K562 (cell line): ENCODE measurements at regions not wholly inside any gene's neighbourhood (a gene's known extent, or its start where the extent isn't known, plus 50 kb on each side); places are given as distances from the start of the nearest gene placed in this dataset.

Experiments used
- ATAC-seq: fragments of 200-7000 bp; cut with Tn5 transposase; 3 replicates; pipeline ENCODE4 v1.9.1; 2020; ENCODE audit warnings: moderate library complexity
- BruUV-seq: library from RNA; stranded (reverse); fragments of 400-500 nt; replicated peaks from 2 replicates; lab custom pipeline; 2021; lab: Mats Ljungman, UMichigan
- CTCF ChIA-PET: fragments of 300-600 bp; formaldehyde crosslinking; extraction: SDS; loops from one replicate; lab custom pipeline; 2021; ENCODE audit warnings: low intra/inter-chr PET ratio; lab: Yijun Ruan, JAX
- POLR2A ChIA-PET: fragments of 300-600, 350-650 bp; sonication (Branson Sonifier 250); formaldehyde crosslinking; extraction: SDS; loops from one replicate; lab custom pipeline; 2021; ENCODE audit warnings: antibody characterized with exemption, inconsistent platforms; lab: Yijun Ruan, JAX
- DNase-seq, 4 experiments: peaks; one replicate each; pipeline versions ENCODE4 v3.0.0 to v3.0.0-alpha.2; 2011 to 2018; ENCODE audit warnings: low spot score in 3 of 4, mixed read lengths in 3 of 4; ENCODE audit errors: extremely low read depth in 1 of 4
- FAIRE-seq: peaks from 2 replicates; lab custom pipeline; 2011; peaks lifted over from hg19 to GRCh38; lab: Jason Lieb, UNC
- H2AFZ ChIP-seq: 2 replicates; pipeline ENCODE4 v1.6.0; 2011; ENCODE audit warnings: low read depth, low read length, control low read depth, inconsistent platforms
- H3K27ac ChIP-seq: fragments of 200-600 bp; 3 replicates; pipeline ENCODE4 v1.8.0; 2011; ENCODE audit warnings: low read depth, mild to moderate bottlenecking, control low read depth, inconsistent platforms, low read length, moderate library complexity, mixed read lengths; ENCODE audit errors: extremely low read depth
- H3K27me3 ChIP-seq, 2 experiments: fragments of 300-600 bp in 1 of 2; 2 replicates in 1 of 2; 3 replicates in 1 of 2; pipeline versions ENCODE4 v1.6.0 to v1.8.0; 2011; ENCODE audit warnings: inconsistent platforms in 2 of 2, low read length in 2 of 2, mild to moderate bottlenecking in 1 of 2, mixed read lengths in 1 of 2, moderate library complexity in 1 of 2; ENCODE audit not compliant: control insufficient read depth in 2 of 2, insufficient read depth in 2 of 2
- H3K36me3 ChIP-seq: fragments of 300-600 bp; 3 replicates; pipeline ENCODE4 v1.8.0; 2011; ENCODE audit warnings: mild to moderate bottlenecking, low read length, inconsistent platforms; ENCODE audit not compliant: control insufficient read depth, insufficient read depth
- H3K4me1 ChIP-seq, 2 experiments: fragments of 200-600 bp in 1 of 2; replicated peaks in 1 of 2; 2 replicates in 1 of 2; 3 replicates in 1 of 2; pipeline versions ENCODE4 v1.5.1 to v1.8.0; 2011; ENCODE audit warnings: inconsistent platforms in 2 of 2, low read length in 2 of 2, mild to moderate bottlenecking in 1 of 2, mixed read lengths in 1 of 2, moderate library complexity in 1 of 2; ENCODE audit not compliant: control insufficient read depth in 2 of 2, insufficient read depth in 2 of 2
- H3K4me2 ChIP-seq: 2 replicates; pipeline ENCODE4 v1.6.1; 2011; ENCODE audit warnings: low read length, control low read depth, inconsistent platforms, mixed read lengths; ENCODE audit not compliant: insufficient read depth
- H3K4me3 ChIP-seq: fragments of 200-600 bp; sonication (generic), shearing (Covaris generic); 2 replicates; pipeline ENCODE4 v1.5.1; 2016; ENCODE audit warnings: control low read depth, inconsistent platforms
- H3K79me2 ChIP-seq: fragments of 200-600 bp; 3 replicates; pipeline ENCODE4 v1.8.0; 2011; ENCODE audit warnings: low read length, inconsistent platforms; ENCODE audit not compliant: control insufficient read depth, insufficient read depth
- H3K9ac ChIP-seq, 2 experiments: 2 replicates each; pipeline versions ENCODE4 v1.6.0 to v1.6.1; 2011; ENCODE audit warnings: low read depth in 2 of 2, low read length in 2 of 2, control low read depth in 1 of 2, inconsistent platforms in 1 of 2, mild to moderate bottlenecking in 1 of 2, mixed read lengths in 1 of 2; ENCODE audit not compliant: insufficient read depth in 1 of 2
- H3K9me1 ChIP-seq: one replicate; pipeline ENCODE4 v1.6.0; 2011; ENCODE audit warnings: inconsistent platforms, mild to moderate bottlenecking, low read length, moderate library complexity; ENCODE audit not compliant: control insufficient read depth, insufficient read depth
- H3K9me3 ChIP-seq: replicated peaks from 2 replicates; pipeline ENCODE4 v1.5.1; 2011; ENCODE audit warnings: low read depth, low read length, inconsistent platforms; ENCODE audit not compliant: control insufficient read depth, insufficient read depth
- H4K20me1 ChIP-seq: replicated peaks from 2 replicates; pipeline ENCODE4 v1.6.1; 2011; ENCODE audit warnings: low read length, inconsistent platforms, mixed read lengths; ENCODE audit not compliant: control insufficient read depth, insufficient read depth
- CBFB ChIP-seq: sonication (generic); formaldehyde crosslinking; IDR thresholded peaks from 2 replicates; pipeline ENCODE4 v1.4.0; 2020; ENCODE audit warnings: mild to moderate bottlenecking, missing genetic modification reagents
- CEBPZ ChIP-seq: fragments of 150-350 bp; IDR thresholded peaks from 2 replicates; pipeline ENCODE4 v1.6.1; 2014; ENCODE audit warnings: low read depth, mild to moderate bottlenecking, low read length, borderline replicate concordance
- GABPB1 ChIP-seq: sonication (generic); formaldehyde crosslinking; IDR thresholded peaks from 2 replicates; pipeline ENCODE4 v1.8.0; 2022; ENCODE audit warnings: mild to moderate bottlenecking, missing genetic modification reagents
- RBM17 ChIP-seq: fragments of 200-400 bp; formaldehyde crosslinking; IDR thresholded peaks from 2 replicates; pipeline ENCODE4 v1.6.1; 2017; ENCODE audit warnings: low read depth, mild to moderate bottlenecking, low read length, borderline replicate concordance
- SMARCE1 ChIP-seq: fragments of 450-650 bp; IDR thresholded peaks from 2 replicates; pipeline ENCODE4 v1.7.1; 2016; ENCODE audit warnings: mild to moderate bottlenecking
- WGBS: fragments of 100-300 bp; shearing (Covaris generic); methylation state at CpG from one replicate; pipeline ENCODE4 v1.1.6; 2016; ENCODE audit warnings: low coverage, mixed read lengths; ENCODE audit not compliant: insufficient coverage; ENCODE audit errors: missing lambda C conversion rate; 5-methylcytosine and 5-hydroxymethylcytosine counted together
- in situ Hi-C: fragments of 300-500 bp; cut with MboI; formaldehyde crosslinking; loops from 4 replicates; pipeline ENCODE4 v1.15.0; 2018; ENCODE audit warnings: inconsistent platforms, mixed read lengths
- intact Hi-C: fragments of 100-400 bp; cut with micrococcal nuclease; formaldehyde crosslinking; loops from 2 replicates; pipeline ENCODE4 v1.14.2; 2022

- H3K9me3 ChIP-seq = no peaks in the 10 kb centered on the region
- H3K4me1 ChIP-seq = no peaks in the 10 kb centered on the region
- intact Hi-C loops = no loop called here
- no peaks in the 10 kb centered on the region for H4K20me1 ChIP-seq
- H3K4me3 ChIP-seq = no peak overlapping the region
- FAIRE-seq (no peak), ATAC-seq (no peak), DNase-seq (no peak)
- H3K79me2 ChIP-seq = no peaks in the 10 kb centered on the region
- 0% methylated on average over 3 of the region's 5 CpGs for WGBS
- POLR2A ChIA-PET = no interaction called here
- no peak overlapping the region for H2AFZ ChIP-seq
- in situ Hi-C loops = no loop called here
- no peak overlapping the region for H3K27ac ChIP-seq
- no peaks in the 10 kb centered on the region; a peak in 1 of 5 replicates for H3K27me3 ChIP-seq
- no peaks in the 10 kb centered on the region for H3K36me3 ChIP-seq
- CTCF ChIA-PET = no interaction called here
- no TSS peak for BruUV-seq
- no peak overlapping the region for H3K9ac ChIP-seq
- H3K4me2 ChIP-seq = no peak overlapping the region
- H3K9me1 ChIP-seq = no peaks in the 10 kb centered on the region
- TF ChIP-seq RBM17 = no peak
- TF ChIP-seq SMARCE1 = no peak
- TF ChIP-seq CBFB (CRISPR knock-in tag) = no peak
- TF ChIP-seq CEBPZ = no peak
- TF ChIP-seq GABPB1 = no peak
Observed at GRCh38 chr10:131586958-131587357, 275.4 kb upstream of the TCERG1L start.
